ENCODE measurements at regions not wholly inside any gene's neighbourhood (a gene's known extent, or its start where the extent isn't known, plus 50 kb on each side); places are given as distances from the start of the nearest gene placed in this dataset.

DNA sequence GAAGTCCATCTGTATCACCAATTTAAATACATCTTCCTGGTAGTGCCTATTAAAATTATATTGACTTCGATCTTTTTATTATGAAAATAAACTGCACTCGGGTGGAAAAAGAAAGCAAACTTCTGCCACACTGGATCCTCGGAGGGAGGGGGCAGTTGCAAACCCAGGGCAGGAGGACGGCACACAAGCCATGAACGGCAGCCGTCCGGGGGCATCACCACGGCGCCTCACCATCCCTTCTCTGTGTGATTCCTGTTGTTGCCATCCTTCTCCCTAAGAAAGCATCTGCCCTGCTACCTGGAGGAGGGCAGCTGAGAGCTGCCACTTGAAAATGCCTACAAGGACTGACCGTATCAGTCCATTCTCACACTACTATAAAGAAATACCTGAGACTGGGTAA, 53.9 kb upstream of the ENPP7 start:
- TF ChIP-seq, protein P1, sequence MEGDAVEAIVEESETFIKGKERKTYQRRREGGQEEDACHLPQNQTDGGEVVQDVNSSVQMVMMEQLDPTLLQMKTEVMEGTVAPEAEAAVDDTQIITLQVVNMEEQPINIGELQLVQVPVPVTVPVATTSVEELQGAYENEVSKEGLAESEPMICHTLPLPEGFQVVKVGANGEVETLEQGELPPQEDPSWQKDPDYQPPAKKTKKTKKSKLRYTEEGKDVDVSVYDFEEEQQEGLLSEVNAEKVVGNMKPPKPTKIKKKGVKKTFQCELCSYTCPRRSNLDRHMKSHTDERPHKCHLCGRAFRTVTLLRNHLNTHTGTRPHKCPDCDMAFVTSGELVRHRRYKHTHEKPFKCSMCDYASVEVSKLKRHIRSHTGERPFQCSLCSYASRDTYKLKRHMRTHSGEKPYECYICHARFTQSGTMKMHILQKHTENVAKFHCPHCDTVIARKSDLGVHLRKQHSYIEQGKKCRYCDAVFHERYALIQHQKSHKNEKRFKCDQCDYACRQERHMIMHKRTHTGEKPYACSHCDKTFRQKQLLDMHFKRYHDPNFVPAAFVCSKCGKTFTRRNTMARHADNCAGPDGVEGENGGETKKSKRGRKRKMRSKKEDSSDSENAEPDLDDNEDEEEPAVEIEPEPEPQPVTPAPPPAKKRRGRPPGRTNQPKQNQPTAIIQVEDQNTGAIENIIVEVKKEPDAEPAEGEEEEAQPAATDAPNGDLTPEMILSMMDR (CRISPR knock-in tag; IDR thresholded peaks at IDR 0.05), result no peak
- TF ChIP-seq ZNF12 (CRISPR knock-in tag; IDR thresholded peaks at IDR 0.05) (no peak), HNRNPL (IDR thresholded peaks at IDR 0.05; ENCODE audit: low read depth, low read length) (no peak), ZKSCAN8 (CRISPR knock-in tag; IDR thresholded peaks at IDR 0.05; ENCODE audit: borderline replicate concordance) (no peak), ARID2 (CRISPR knock-in tag; IDR thresholded peaks at IDR 0.05; ENCODE audit: borderline replicate concordance) (no peak)
